ENCODE measurements at regions not wholly inside any gene's neighbourhood (a gene's known extent, or its start where the extent isn't known, plus 50 kb on each side); places are given as distances from the start of the nearest gene placed in this dataset.
"Not testable (repeated sequence)": the region's sequence is repeated elsewhere in the genome, so short reads cannot be mapped to it uniquely, and the experiment has no call there.

DNA sequence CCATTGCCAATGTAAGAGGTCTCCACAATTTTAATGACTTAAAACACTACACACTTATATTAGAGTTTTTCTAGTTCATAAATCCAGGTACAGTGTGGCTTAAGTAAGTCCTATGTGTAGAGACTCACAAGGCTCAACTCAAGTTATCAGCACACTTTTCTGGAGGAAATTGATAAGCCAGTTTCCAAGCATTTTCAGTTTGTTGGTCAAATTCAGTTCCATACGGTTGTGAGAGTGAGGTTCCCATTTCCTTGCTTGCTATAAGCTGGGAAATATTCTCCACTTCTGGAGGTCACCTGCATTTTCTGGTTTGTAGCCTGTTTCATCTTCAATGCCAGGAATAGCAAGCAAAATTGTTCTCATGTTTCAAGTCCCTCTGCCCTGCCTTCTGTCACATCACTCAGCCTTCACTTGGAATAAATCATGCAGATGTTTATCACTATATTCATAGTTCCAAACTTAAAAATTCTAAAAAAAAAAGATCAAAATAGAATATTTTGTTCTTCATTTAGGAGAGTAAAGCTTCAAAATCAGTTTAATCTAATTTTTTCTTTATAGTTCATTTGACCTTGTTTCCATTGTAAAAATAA, 1137.5 kb upstream of the INTU start:
- no peak for DNase-seq
- no peaks in the 10 kb centered on the region for H3K36me3 ChIP-seq (ENCODE audit: control insufficient read depth in 4 of 4, insufficient read depth in 4 of 4, low read length in 4 of 4)
- H3K9me3 ChIP-seq (ENCODE audit: control insufficient read depth in 4 of 4, insufficient read depth in 3 of 4, low read length in 3 of 4) = peaks cover 0 to 2% (median 0%) of the 10 kb centered on the region in 4 donors
- H3K4me1 ChIP-seq (ENCODE audit: control insufficient read depth in 5 of 5, insufficient read depth in 5 of 5, low read length in 5 of 5) = no peaks in the 10 kb centered on the region
- no peak overlapping the region for H3K27ac ChIP-seq (ENCODE audit: low read depth in 1 of 2, low read length in 1 of 2)
- 54 to 65% methylated on average over 1 of the region's 1 CpG for WGBS, 2 donors
- no peak for TF ChIP-seq CTCF (IDR thresholded peaks at IDR 0.05; ENCODE audit: control extremely low read depth, extremely low read depth)
- no peaks in the 10 kb centered on the region for H3K27me3 ChIP-seq (ENCODE audit: control insufficient read depth in 3 of 3, insufficient read depth in 3 of 3, low read length in 2 of 3)
- no peak overlapping the region for H3K9ac ChIP-seq (ENCODE audit: insufficient read depth in 1 of 2, low read length in 2 of 2)
- ATAC-seq (ENCODE audit: insufficient read depth, low FRiP score) = no peak
- H3K4me3 ChIP-seq = no peak overlapping the region

DNA sequence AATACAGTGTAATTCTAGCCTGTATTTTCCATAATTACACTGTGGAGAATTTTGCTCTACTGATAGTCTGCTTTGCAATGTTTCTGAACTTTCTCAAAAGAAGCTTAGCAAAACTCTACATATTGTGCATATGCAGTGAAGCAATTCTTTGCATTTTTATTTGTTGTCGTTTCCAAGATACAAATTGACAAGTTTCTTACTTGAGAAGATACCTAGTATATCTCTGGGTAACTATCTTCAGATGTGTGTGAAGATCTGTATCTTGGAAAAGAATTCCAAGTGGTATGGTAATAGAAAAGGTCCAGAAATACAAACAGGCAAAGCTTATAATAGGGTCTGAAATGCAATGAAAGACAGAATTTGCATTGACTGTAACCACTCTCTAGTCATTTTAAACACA, 1119.8 kb upstream of the INTU start:
- H3K9ac ChIP-seq (ENCODE audit: insufficient read depth in 1 of 2, low read length in 2 of 2) = no peak overlapping the region
- H3K36me3 ChIP-seq (ENCODE audit: control insufficient read depth in 4 of 4, insufficient read depth in 4 of 4, low read length in 4 of 4) = no peaks in the 10 kb centered on the region
- H3K27ac ChIP-seq (ENCODE audit: low read depth in 1 of 2, low read length in 1 of 2) = no peak overlapping the region
- no peak for ATAC-seq (ENCODE audit: insufficient read depth, low FRiP score)
- WGBS, 2 donors = 85 to 91% methylated on average over 1 of the region's 1 CpG
- no peak overlapping the region for H3K4me3 ChIP-seq
- no peak for DNase-seq
- no peaks in the 10 kb centered on the region for H3K27me3 ChIP-seq (ENCODE audit: control insufficient read depth in 3 of 3, insufficient read depth in 3 of 3, low read length in 2 of 3)
- H3K4me1 ChIP-seq (ENCODE audit: control insufficient read depth in 5 of 5, insufficient read depth in 5 of 5, low read length in 5 of 5) = no peaks in the 10 kb centered on the region
- no peak for TF ChIP-seq CTCF (IDR thresholded peaks at IDR 0.05; ENCODE audit: control extremely low read depth, extremely low read depth)
- no peaks in the 10 kb centered on the region for H3K9me3 ChIP-seq (ENCODE audit: control insufficient read depth in 4 of 4, insufficient read depth in 3 of 4, low read length in 3 of 4)

DNA sequence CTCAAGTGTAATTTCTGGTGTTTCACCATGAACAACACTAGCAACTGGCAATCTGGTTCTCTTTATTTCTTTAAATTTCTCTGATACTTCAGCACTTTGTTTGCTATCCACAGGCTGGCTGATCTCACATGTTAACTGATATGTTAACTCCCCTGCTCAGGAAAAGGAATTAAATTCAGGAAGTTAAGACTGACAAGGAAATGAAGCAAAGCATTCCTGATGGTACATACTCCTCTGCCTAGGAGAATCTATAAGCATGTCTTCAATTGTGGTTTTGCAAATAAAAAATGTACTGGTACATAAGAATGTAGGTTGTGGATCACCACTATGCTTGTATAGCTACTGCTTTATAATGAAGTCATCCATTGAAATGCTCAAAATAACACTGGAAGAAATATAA, 1119.2 kb upstream of the INTU start:
- H3K27ac ChIP-seq (ENCODE audit: low read depth in 1 of 2, low read length in 1 of 2) = no peak overlapping the region
- H3K4me1 ChIP-seq (ENCODE audit: control insufficient read depth in 5 of 5, insufficient read depth in 5 of 5, low read length in 5 of 5) = no peaks in the 10 kb centered on the region
- DNase-seq (no peak), ATAC-seq (ENCODE audit: insufficient read depth, low FRiP score) (no peak)
- TF ChIP-seq CTCF (IDR thresholded peaks at IDR 0.05; ENCODE audit: control extremely low read depth, extremely low read depth) = no peak
- H3K9me3 ChIP-seq (ENCODE audit: control insufficient read depth in 4 of 4, insufficient read depth in 3 of 4, low read length in 3 of 4) = no peaks in the 10 kb centered on the region
- H3K9ac ChIP-seq (ENCODE audit: insufficient read depth in 1 of 2, low read length in 2 of 2) = no peak overlapping the region
- no peaks in the 10 kb centered on the region for H3K36me3 ChIP-seq (ENCODE audit: control insufficient read depth in 4 of 4, insufficient read depth in 4 of 4, low read length in 4 of 4)
- H3K4me3 ChIP-seq = no peak overlapping the region
- H3K27me3 ChIP-seq (ENCODE audit: control insufficient read depth in 3 of 3, insufficient read depth in 3 of 3, low read length in 2 of 3) = no peaks in the 10 kb centered on the region

DNA sequence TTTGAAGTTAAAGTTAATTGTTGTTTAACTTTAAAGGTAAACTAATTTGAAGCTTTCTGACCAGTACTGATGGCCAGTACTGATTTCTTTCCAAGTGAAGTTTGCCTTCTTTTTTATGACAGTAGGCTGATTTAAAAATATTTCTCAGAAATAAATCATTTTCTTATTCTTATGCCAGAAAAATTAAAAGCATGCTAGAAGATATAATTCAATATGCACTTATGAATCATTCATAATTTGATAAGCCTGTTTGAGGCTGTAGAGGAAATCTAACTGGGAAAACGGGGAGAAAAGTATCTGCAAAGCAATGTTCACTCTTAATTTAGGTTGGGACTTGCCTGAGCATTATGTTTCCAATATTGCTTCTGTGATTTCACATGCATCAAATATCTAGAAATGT, 1112.0 kb upstream of the INTU start:
- no peak overlapping the region for H3K27ac ChIP-seq (ENCODE audit: low read depth in 1 of 2, low read length in 1 of 2)
- no peaks in the 10 kb centered on the region for H3K36me3 ChIP-seq (ENCODE audit: control insufficient read depth in 4 of 4, insufficient read depth in 4 of 4, low read length in 4 of 4)
- H3K9me3 ChIP-seq (ENCODE audit: control insufficient read depth in 4 of 4, insufficient read depth in 3 of 4, low read length in 3 of 4) = peaks cover 0 to 3% (median under 1%) of the 10 kb centered on the region in 4 donors
- H3K4me3 ChIP-seq = no peak overlapping the region
- no peaks in the 10 kb centered on the region for H3K4me1 ChIP-seq (ENCODE audit: control insufficient read depth in 5 of 5, insufficient read depth in 5 of 5, low read length in 5 of 5)
- WGBS, 2 donors = 66 to 77% methylated on average over 1 of the region's 1 CpG
- TF ChIP-seq CTCF (IDR thresholded peaks at IDR 0.05; ENCODE audit: control extremely low read depth, extremely low read depth) = no peak
- no peaks in the 10 kb centered on the region for H3K27me3 ChIP-seq (ENCODE audit: control insufficient read depth in 3 of 3, insufficient read depth in 3 of 3, low read length in 2 of 3)
- ATAC-seq (ENCODE audit: insufficient read depth, low FRiP score) (no peak), DNase-seq (no peak)
- H3K9ac ChIP-seq (ENCODE audit: insufficient read depth in 1 of 2, low read length in 2 of 2) = no peak overlapping the region

DNA sequence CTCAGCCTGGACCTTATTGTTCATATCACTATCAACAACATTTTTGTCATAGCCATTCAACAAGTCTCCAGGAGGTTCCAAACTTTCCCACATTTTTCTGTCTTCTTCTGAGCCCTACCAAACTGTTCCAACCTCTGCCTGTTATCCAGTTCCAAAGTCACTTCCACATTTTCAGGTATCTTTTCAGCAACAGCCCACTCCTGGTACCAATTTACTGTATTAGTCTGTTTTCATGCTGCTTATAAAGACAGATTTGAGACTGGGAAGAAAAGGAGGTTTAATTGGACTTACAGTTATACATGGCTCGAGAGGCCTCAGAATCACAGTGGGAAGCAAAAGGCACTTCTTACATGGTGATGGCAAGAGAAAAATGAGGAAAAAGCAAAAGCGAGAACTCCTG, 1107.4 kb upstream of the INTU start:
- not testable (repeated sequence) for H3K4me1 ChIP-seq (ENCODE audit: control insufficient read depth in 5 of 5, insufficient read depth in 5 of 5, low read length in 5 of 5); H3K9me3 ChIP-seq (ENCODE audit: control insufficient read depth in 4 of 4, insufficient read depth in 3 of 4, low read length in 3 of 4); DNase-seq; H3K9ac ChIP-seq (ENCODE audit: insufficient read depth in 1 of 2, low read length in 2 of 2); H3K27me3 ChIP-seq (ENCODE audit: control insufficient read depth in 3 of 3, insufficient read depth in 3 of 3, low read length in 2 of 3); ATAC-seq (ENCODE audit: insufficient read depth, low FRiP score); H3K36me3 ChIP-seq (ENCODE audit: control insufficient read depth in 4 of 4, insufficient read depth in 4 of 4, low read length in 4 of 4); H3K27ac ChIP-seq (ENCODE audit: low read depth in 1 of 2, low read length in 1 of 2); H3K4me3 ChIP-seq
- 90 to 92% methylated on average over 2 of the region's 2 CpGs for WGBS, 2 donors

Data from lung (tissue), 11 donors.